GM19463 (cell line): ENCODE measurements at regions not wholly inside any gene's neighbourhood (a gene's known extent, or its start where the extent isn't known, plus 50 kb on each side); places are given as distances from the start of the nearest gene placed in this dataset.
A peak's percentile ranks its signal among the peaks of the same experiment; 100 is the strongest.
"Not testable (repeated sequence)": the region's sequence is repeated elsewhere in the genome, so short reads cannot be mapped to it uniquely, and the experiment has no call there.

Source experiments
- ATAC-seq: cut with Tn5 transposase; IDR thresholded peaks from one replicate; pipeline ENCODE4 v1.9.1; 2021; ENCODE audit warnings: mild to moderate bottlenecking, moderate library complexity; ENCODE audit not compliant: unreplicated experiment

- not testable (repeated sequence) for ATAC-seq
These were observed 188.5 kb downstream of the ADRA2C start for GRCh38 chr4:3954540-3955320.

GRCh38 chr4:3955321-3956164 is 189.4 kb downstream of the ADRA2C start:
- ATAC-seq, result peak; percentile 98

GRCh38 chr4:3956165-3956867 is 190.1 kb downstream of the ADRA2C start:
- ATAC-seq, result not testable (repeated sequence)

- not testable (repeated sequence) for ATAC-seq
These were observed 195.0 kb downstream of the ADRA2C start for GRCh38 chr4:3961091-3961672.

GRCh38 chr4:3964572-3965278 is 198.5 kb downstream of the ADRA2C start:
- not testable (repeated sequence) for ATAC-seq

- not testable (repeated sequence) for ATAC-seq
These were observed 201.0 kb downstream of the ADRA2C start for GRCh38 chr4:3967204-3967603.

- ATAC-seq, result not testable (repeated sequence)
These were observed 206.4 kb downstream of the ADRA2C start for GRCh38 chr4:3972626-3973025.

- ATAC-seq, result not testable (repeated sequence)
These were observed 207.5 kb downstream of the ADRA2C start for GRCh38 chr4:3973581-3974200.

GRCh38 chr4:3983518-3984125 is 217.4 kb downstream of the ADRA2C start:
- ATAC-seq, result not testable (repeated sequence)

GRCh38 chr4:3984796-3985195 is 218.6 kb downstream of the ADRA2C start:
- ATAC-seq, result not testable (repeated sequence)

GRCh38 chr4:3986412-3986811 is 220.2 kb downstream of the ADRA2C start:
- not testable (repeated sequence) for ATAC-seq

- not testable (repeated sequence) for ATAC-seq
These were observed 229.3 kb downstream of the OTOP1 start for GRCh38 chr4:3997386-3997785.

- not testable (repeated sequence) for ATAC-seq
These were observed 222.7 kb downstream of the OTOP1 start for GRCh38 chr4:4004036-4004435.

GRCh38 chr4:4004702-4005101 is 222.0 kb downstream of the OTOP1 start:
- ATAC-seq, result not testable (repeated sequence)

- not testable (repeated sequence) for ATAC-seq
These were observed 220.4 kb downstream of the OTOP1 start for GRCh38 chr4:4006356-4006755.

- not testable (repeated sequence) for ATAC-seq
These were observed 207.7 kb downstream of the OTOP1 start for GRCh38 chr4:4019071-4019470.

- ATAC-seq, result not testable (repeated sequence)
These were observed 205.6 kb downstream of the OTOP1 start for GRCh38 chr4:4021161-4021560.

GRCh38 chr4:4026708-4027107 is 200.0 kb downstream of the OTOP1 start:
- ATAC-seq, result not testable (repeated sequence)

- not testable (repeated sequence) for ATAC-seq
These were observed 198.0 kb downstream of the OTOP1 start for GRCh38 chr4:4028752-4029151.
